ENCODE measurements at regions not wholly inside any gene's neighbourhood (a gene's known extent, or its start where the extent isn't known, plus 50 kb on each side); places are given as distances from the start of the nearest gene placed in this dataset.

- peaks cover 4% of the 10 kb centered on the region for H3K27me3 Mint-ChIP-seq (ENCODE audit: unreplicated experiment)
- H3K4me3 Mint-ChIP-seq (ENCODE audit: unreplicated experiment), result no peak overlapping the region
- H3K4me1 Mint-ChIP-seq (ENCODE audit: unreplicated experiment), result peaks cover 7% of the 10 kb centered on the region
- peak overlapping the region; percentile 50 for H3K27ac Mint-ChIP-seq (ENCODE audit: unreplicated experiment)
- H3K36me3 Mint-ChIP-seq (ENCODE audit: low read depth, unreplicated experiment), result no peaks in the 10 kb centered on the region
- TF ChIP-seq CTCF (IDR thresholded peaks at IDR 0.05; ENCODE audit: unreplicated experiment), result no peak
- no peak for DNase-seq (ENCODE audit: low spot score)
- no peaks in the 10 kb centered on the region for H3K9me3 Mint-ChIP-seq (ENCODE audit: unreplicated experiment)
These were observed 360.4 kb upstream of the TGFBR2 start for GRCh38 chr3:30245858-30246622.

GRCh38 chr3:30248423-30248822, 358.0 kb upstream of the TGFBR2 start:
- TF ChIP-seq CTCF (IDR thresholded peaks at IDR 0.05; ENCODE audit: unreplicated experiment), result no peak
- no peaks in the 10 kb centered on the region for H3K36me3 Mint-ChIP-seq (ENCODE audit: low read depth, unreplicated experiment)
- no peaks in the 10 kb centered on the region for H3K9me3 Mint-ChIP-seq (ENCODE audit: unreplicated experiment)
- peaks cover 4% of the 10 kb centered on the region for H3K27me3 Mint-ChIP-seq (ENCODE audit: unreplicated experiment)
- peaks cover 2% of the 10 kb centered on the region for H3K4me1 Mint-ChIP-seq (ENCODE audit: unreplicated experiment)
- no peak overlapping the region for H3K27ac Mint-ChIP-seq (ENCODE audit: unreplicated experiment)
- DNase-seq (ENCODE audit: low spot score), result no peak
- no peak overlapping the region for H3K4me3 Mint-ChIP-seq (ENCODE audit: unreplicated experiment)

GRCh38 chr3:30252474-30252873, 353.9 kb upstream of the TGFBR2 start:
- no peak for TF ChIP-seq CTCF (IDR thresholded peaks at IDR 0.05; ENCODE audit: unreplicated experiment)
- no peaks in the 10 kb centered on the region for H3K36me3 Mint-ChIP-seq (ENCODE audit: low read depth, unreplicated experiment)
- H3K4me3 Mint-ChIP-seq (ENCODE audit: unreplicated experiment), result no peak overlapping the region
- no peak for DNase-seq (ENCODE audit: low spot score)
- H3K27me3 Mint-ChIP-seq (ENCODE audit: unreplicated experiment), result peaks cover 4% of the 10 kb centered on the region
- no peak overlapping the region for H3K27ac Mint-ChIP-seq (ENCODE audit: unreplicated experiment)
- no peaks in the 10 kb centered on the region for H3K9me3 Mint-ChIP-seq (ENCODE audit: unreplicated experiment)
- H3K4me1 Mint-ChIP-seq (ENCODE audit: unreplicated experiment), result peaks cover 2% of the 10 kb centered on the region

GRCh38 chr3:30253832-30254231, 352.6 kb upstream of the TGFBR2 start:
- H3K4me1 Mint-ChIP-seq (ENCODE audit: unreplicated experiment), result peaks cover 10% of the 10 kb centered on the region

More at GRCh38 chr3:30253832-30254231, 352.6 kb upstream of the TGFBR2 start:
- no peaks in the 10 kb centered on the region for H3K9me3 Mint-ChIP-seq (ENCODE audit: unreplicated experiment)
- no peak overlapping the region for H3K27ac Mint-ChIP-seq (ENCODE audit: unreplicated experiment)
- H3K4me3 Mint-ChIP-seq (ENCODE audit: unreplicated experiment), result no peak overlapping the region
- H3K27me3 Mint-ChIP-seq (ENCODE audit: unreplicated experiment), result peaks cover 4% of the 10 kb centered on the region
- TF ChIP-seq CTCF (IDR thresholded peaks at IDR 0.05; ENCODE audit: unreplicated experiment), result no peak
- H3K36me3 Mint-ChIP-seq (ENCODE audit: low read depth, unreplicated experiment), result no peaks in the 10 kb centered on the region
- no peak for DNase-seq (ENCODE audit: low spot score)
